ENCODE measurements at regions not wholly inside any gene's neighbourhood (a gene's known extent, or its start where the extent isn't known, plus 50 kb on each side); places are given as distances from the start of the nearest gene placed in this dataset.
"Not testable (repeated sequence)": the region's sequence is repeated elsewhere in the genome, so short reads cannot be mapped to it uniquely, and the experiment has no call there.

DNA sequence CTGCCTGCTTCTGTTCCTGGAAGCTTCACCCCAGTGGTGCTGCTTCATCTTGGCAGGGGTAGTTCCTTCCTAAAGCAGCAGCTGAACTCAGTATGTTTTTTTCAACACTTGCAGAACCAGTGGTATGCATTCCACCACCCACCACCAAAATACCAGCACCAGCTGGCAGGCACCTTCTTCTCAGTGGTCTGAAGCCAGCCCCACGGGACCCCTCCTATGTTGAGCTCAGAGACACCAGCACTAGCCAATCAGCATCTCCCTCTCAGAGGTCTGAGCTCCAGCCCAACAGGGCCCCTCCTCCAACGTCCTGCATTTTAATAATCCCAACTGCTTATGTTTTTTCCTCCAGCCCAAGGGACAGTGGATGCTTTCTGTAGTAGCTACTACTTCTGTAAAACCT, 299.6 kb upstream of the CCL2 start:
- ATAC-seq (ENCODE audit: insufficient read depth, low FRiP score) (no peak), DNase-seq (no peak)
- Histone ChIP-seq H3K27me3 (ENCODE audit: control insufficient read depth in 3 of 3, insufficient read depth in 3 of 3, low read length in 2 of 3) (peaks cover 0 to 6% (median 3%) of the 10 kb centered on the region in 3 donors), H3K9me3 (ENCODE audit: control insufficient read depth in 4 of 4, insufficient read depth in 3 of 4, low read length in 3 of 4) (peaks cover 0 to 2% (median 0%) of the 10 kb centered on the region in 4 donors), H3K36me3 (ENCODE audit: control insufficient read depth in 4 of 4, insufficient read depth in 4 of 4, low read length in 4 of 4) (no peaks in the 10 kb centered on the region), H3K9ac (ENCODE audit: insufficient read depth in 1 of 2, low read length in 2 of 2) (no peak overlapping the region), H3K4me1 (ENCODE audit: control insufficient read depth in 5 of 5, insufficient read depth in 5 of 5, low read length in 5 of 5) (peaks cover 0 to 4% (median 0%) of the 10 kb centered on the region in 5 donors), H3K4me3 (no peak overlapping the region), H3K27ac (ENCODE audit: low read depth in 1 of 2, low read length in 1 of 2) (no peak overlapping the region)
- TF ChIP-seq, protein P1, sequence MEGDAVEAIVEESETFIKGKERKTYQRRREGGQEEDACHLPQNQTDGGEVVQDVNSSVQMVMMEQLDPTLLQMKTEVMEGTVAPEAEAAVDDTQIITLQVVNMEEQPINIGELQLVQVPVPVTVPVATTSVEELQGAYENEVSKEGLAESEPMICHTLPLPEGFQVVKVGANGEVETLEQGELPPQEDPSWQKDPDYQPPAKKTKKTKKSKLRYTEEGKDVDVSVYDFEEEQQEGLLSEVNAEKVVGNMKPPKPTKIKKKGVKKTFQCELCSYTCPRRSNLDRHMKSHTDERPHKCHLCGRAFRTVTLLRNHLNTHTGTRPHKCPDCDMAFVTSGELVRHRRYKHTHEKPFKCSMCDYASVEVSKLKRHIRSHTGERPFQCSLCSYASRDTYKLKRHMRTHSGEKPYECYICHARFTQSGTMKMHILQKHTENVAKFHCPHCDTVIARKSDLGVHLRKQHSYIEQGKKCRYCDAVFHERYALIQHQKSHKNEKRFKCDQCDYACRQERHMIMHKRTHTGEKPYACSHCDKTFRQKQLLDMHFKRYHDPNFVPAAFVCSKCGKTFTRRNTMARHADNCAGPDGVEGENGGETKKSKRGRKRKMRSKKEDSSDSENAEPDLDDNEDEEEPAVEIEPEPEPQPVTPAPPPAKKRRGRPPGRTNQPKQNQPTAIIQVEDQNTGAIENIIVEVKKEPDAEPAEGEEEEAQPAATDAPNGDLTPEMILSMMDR (IDR thresholded peaks at IDR 0.05; ENCODE audit: control extremely low read depth, extremely low read depth): no peak
- 39 to 46% methylated on average over 2 of the region's 2 CpGs for WGBS, 2 donors

- H3K27me3 ChIP-seq (ENCODE audit: control insufficient read depth in 3 of 3, insufficient read depth in 3 of 3, low read length in 2 of 3); H3K36me3 ChIP-seq (ENCODE audit: control insufficient read depth in 4 of 4, insufficient read depth in 4 of 4, low read length in 4 of 4); H3K9ac ChIP-seq (ENCODE audit: insufficient read depth in 1 of 2, low read length in 2 of 2); H3K27ac ChIP-seq (ENCODE audit: low read depth in 1 of 2, low read length in 1 of 2); ATAC-seq (ENCODE audit: insufficient read depth, low FRiP score); H3K9me3 ChIP-seq (ENCODE audit: control insufficient read depth in 4 of 4, insufficient read depth in 3 of 4, low read length in 3 of 4); H3K4me3 ChIP-seq; H3K4me1 ChIP-seq (ENCODE audit: control insufficient read depth in 5 of 5, insufficient read depth in 5 of 5, low read length in 5 of 5); DNase-seq: not testable (repeated sequence)
Observed at GRCh38 chr17:33959098-33959497, 296.0 kb upstream of the CCL2 start.

GRCh38 chr17:33962857-33963655, 292.0 kb upstream of the CCL2 start:
- TF ChIP-seq, protein P1 (IDR thresholded peaks at IDR 0.05; ENCODE audit: control extremely low read depth, extremely low read depth): no peak
- Histone ChIP-seq H3K4me1 (ENCODE audit: control insufficient read depth in 5 of 5, insufficient read depth in 5 of 5, low read length in 5 of 5) (no peaks in the 10 kb centered on the region), H3K9ac (ENCODE audit: insufficient read depth in 1 of 2, low read length in 2 of 2) (no peak overlapping the region), H3K27ac (ENCODE audit: low read depth in 1 of 2, low read length in 1 of 2) (no peak overlapping the region), H3K4me3 (no peak overlapping the region), H3K9me3 (ENCODE audit: control insufficient read depth in 4 of 4, insufficient read depth in 3 of 4, low read length in 3 of 4) (peaks cover 0 to 2% (median 0%) of the 10 kb centered on the region in 4 donors), H3K36me3 (ENCODE audit: control insufficient read depth in 4 of 4, insufficient read depth in 4 of 4, low read length in 4 of 4) (no peaks in the 10 kb centered on the region), H3K27me3 (ENCODE audit: control insufficient read depth in 3 of 3, insufficient read depth in 3 of 3, low read length in 2 of 3) (peaks cover 0 to 5% (median 0%) of the 10 kb centered on the region in 3 donors)
- ATAC-seq (ENCODE audit: insufficient read depth, low FRiP score): no peak
- DNase-seq: no peak
- 28 to 59% methylated on average over 7 of the region's 7 CpGs for WGBS, 2 donors

DNA sequence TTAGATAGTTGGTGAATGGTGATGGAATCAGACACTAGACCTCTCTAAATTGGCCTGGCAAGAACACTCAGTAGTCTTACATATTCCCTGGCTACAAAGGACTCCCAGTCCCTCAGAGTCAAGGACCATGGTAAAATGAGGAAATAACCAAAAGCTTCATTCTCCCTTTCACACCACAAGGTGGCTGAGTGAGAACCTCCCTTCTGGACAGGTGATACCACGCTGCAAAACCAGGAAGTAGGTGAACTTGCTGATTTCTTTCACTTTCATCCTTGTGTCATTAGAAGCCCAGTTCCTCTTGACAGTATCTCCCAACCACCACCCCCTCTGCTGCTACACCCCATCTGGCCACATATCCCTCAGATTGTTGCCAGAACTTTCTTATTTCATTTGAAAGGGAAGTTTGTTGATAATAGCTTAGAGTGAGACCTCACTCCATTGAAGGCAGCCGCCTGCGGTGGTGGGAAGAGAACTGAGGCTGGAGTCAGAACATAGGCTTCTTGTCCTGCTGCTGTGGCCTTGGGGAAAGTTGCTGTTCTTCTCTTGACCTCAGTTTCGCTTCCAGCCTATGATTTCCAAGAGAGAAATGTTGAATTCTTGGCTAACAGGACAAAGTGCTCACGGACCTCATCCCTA, 290.6 kb upstream of the CCL2 start:
- no peak overlapping the region for H3K27ac ChIP-seq (ENCODE audit: low read depth in 1 of 2, low read length in 1 of 2)
- ATAC-seq (ENCODE audit: insufficient read depth, low FRiP score) (no peak), DNase-seq (no peak)
- no peaks in the 10 kb centered on the region for H3K4me1 ChIP-seq (ENCODE audit: control insufficient read depth in 5 of 5, insufficient read depth in 5 of 5, low read length in 5 of 5)
- no peaks in the 10 kb centered on the region for H3K9me3 ChIP-seq (ENCODE audit: control insufficient read depth in 4 of 4, insufficient read depth in 3 of 4, low read length in 3 of 4)
- peaks cover 0 to 5% (median 0%) of the 10 kb centered on the region in 3 donors for H3K27me3 ChIP-seq (ENCODE audit: control insufficient read depth in 3 of 3, insufficient read depth in 3 of 3, low read length in 2 of 3)
- TF ChIP-seq, protein P1 (IDR thresholded peaks at IDR 0.05; ENCODE audit: control extremely low read depth, extremely low read depth): no peak
- H3K9ac ChIP-seq (ENCODE audit: insufficient read depth in 1 of 2, low read length in 2 of 2): no peak overlapping the region
- no peak overlapping the region for H3K4me3 ChIP-seq
- H3K36me3 ChIP-seq (ENCODE audit: control insufficient read depth in 4 of 4, insufficient read depth in 4 of 4, low read length in 4 of 4): no peaks in the 10 kb centered on the region
- WGBS, 2 donors: 49 to 54% methylated on average over 5 of the region's 5 CpGs

Data from lung (tissue), 11 donors.